SK-N-SH (cell line): ENCODE measurements at regions not wholly inside any gene's neighbourhood (a gene's known extent, or its start where the extent isn't known, plus 50 kb on each side); places are given as distances from the start of the nearest gene placed in this dataset.

Source experiments
- CHD2 ChIP-seq: fragments of 150-350 bp; IDR thresholded peaks from 2 replicates; pipeline ENCODE4 v1.6.1; 2018; ENCODE audit warnings: low read length; ENCODE audit not compliant: partially characterized antibody
- CTCF ChIP-seq: fragments of 200-600 bp; sonication (generic); IDR thresholded peaks from 2 replicates; pipeline ENCODE4 v1.6.1; 2017; ENCODE audit warnings: antibody characterized with exemption, mild to moderate bottlenecking, moderate library complexity
- EP300 ChIP-seq, 2 experiments: IDR thresholded peaks; 2 replicates each; pipeline versions ENCODE4 v1.4.0 to v1.6.1; 2012; ENCODE audit warnings: borderline replicate concordance in 1 of 2, low read depth in 1 of 2, low read length in 1 of 2
- EZH2phosphoT487 ChIP-seq: fragments of 200-600 bp; sonication (generic); IDR thresholded peaks from 2 replicates; pipeline ENCODE4 v1.6.1; 2017; ENCODE audit warnings: low read depth, mixed run types, mild to moderate bottlenecking, antibody characterized with exemption, moderate library complexity, borderline replicate concordance
- FOXM1 ChIP-seq: IDR thresholded peaks from 2 replicates; pipeline ENCODE4 v1.4.0; 2012; ENCODE audit warnings: low read depth, mild to moderate bottlenecking
- GATA2 ChIP-seq: sonication (generic); formaldehyde crosslinking; IDR thresholded peaks from 2 replicates; pipeline ENCODE4 v1.5.0; 2020; ENCODE audit warnings: mild to moderate bottlenecking, missing genetic modification reagents
- MAX ChIP-seq: IDR thresholded peaks from 2 replicates; pipeline ENCODE4 v1.4.0; 2012; ENCODE audit warnings: low read depth
- MXI1 ChIP-seq: IDR thresholded peaks from 2 replicates; pipeline ENCODE4 v1.6.1; 2012; ENCODE audit warnings: mild to moderate bottlenecking, low read depth, low read length, improper control_type of control experiment
- POLR2AphosphoS5 ChIP-seq: IDR thresholded peaks from 2 replicates; pipeline ENCODE4 v1.6.1; 2012; ENCODE audit warnings: low read depth, low read length
- REST ChIP-seq: IDR thresholded peaks from 2 replicates; pipeline ENCODE4 v1.6.1; 2012; ENCODE audit warnings: mild to moderate bottlenecking, low read depth, low read length, moderate library complexity
- TCF12 ChIP-seq: IDR thresholded peaks from 2 replicates; pipeline ENCODE4 v1.4.0; 2012
- YY1 ChIP-seq: IDR thresholded peaks from 2 replicates; pipeline ENCODE4 v1.4.0; 2012; ENCODE audit warnings: low read depth, mild to moderate bottlenecking

DNA sequence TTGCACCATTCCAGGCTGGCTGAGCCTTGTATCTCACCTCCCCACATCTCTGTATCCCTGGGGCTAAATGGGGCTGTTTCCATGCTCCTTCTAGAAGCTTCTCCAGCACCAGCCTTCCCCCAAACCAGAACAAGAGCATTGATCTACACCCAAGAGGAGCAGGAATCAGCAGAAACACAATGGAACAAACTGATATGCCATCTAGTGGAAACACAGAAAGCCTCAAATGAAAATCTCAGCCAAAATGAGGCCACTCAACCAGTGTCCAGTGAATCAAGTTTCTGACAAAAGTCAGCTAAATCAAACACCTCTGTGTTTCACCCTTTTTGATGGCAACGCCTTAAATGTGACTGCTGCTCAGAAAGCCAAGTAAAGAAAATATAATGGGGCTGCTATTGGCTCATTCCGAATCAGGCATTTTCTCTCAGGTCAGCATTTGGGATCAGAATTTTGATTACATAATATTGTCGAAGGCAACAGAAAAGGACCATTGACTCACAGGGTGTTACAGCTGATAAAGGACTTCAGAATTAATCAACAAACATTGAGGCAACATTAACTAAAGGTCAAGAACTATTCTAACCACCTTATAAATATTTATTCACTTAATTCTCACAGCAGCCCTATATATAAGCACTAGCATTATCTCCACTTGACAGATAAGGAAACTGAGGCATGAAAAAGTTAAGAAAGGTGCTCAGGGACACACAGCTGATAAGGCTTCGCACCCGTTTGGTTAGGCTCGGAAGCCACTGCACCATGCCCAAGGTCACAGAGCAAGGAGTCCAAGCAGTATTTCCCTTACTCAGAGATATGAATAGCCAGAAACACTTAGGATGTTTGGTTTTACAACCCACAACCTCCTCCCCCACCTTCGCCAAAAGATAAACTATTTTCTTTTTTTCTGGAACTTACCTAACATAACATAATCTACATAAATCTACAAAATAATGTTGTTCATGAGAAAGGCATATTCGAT lies 85.8 kb upstream of the KCNJ15 start:
- TF ChIP-seq POLR2AphosphoS5, result no peak
- no peak for TF ChIP-seq CTCF
- TF ChIP-seq REST, result no peak
- TF ChIP-seq EP300 (IDR thresholded peaks at IDR 0.05; ENCODE audit: borderline replicate concordance in 1 of 2, low read depth in 1 of 2, low read length in 1 of 2), result no peak
- no peak for TF ChIP-seq CHD2
- TF ChIP-seq TCF12, result no peak
- TF ChIP-seq FOXM1, result no peak
- TF ChIP-seq YY1, result no peak
- no peak for TF ChIP-seq EZH2phosphoT487
- TF ChIP-seq MAX, result no peak
- TF ChIP-seq MXI1, result no peak
- TF ChIP-seq GATA2, result no peak
